A172 (cell line): ENCODE measurements at regions not wholly inside any gene's neighbourhood (a gene's known extent, or its start where the extent isn't known, plus 50 kb on each side); places are given as distances from the start of the nearest gene placed in this dataset.

Experiments
- DNase-seq: peaks from one replicate; pipeline ENCODE4 v3.0.0-alpha.2; 2015; ENCODE audit warnings: low spot score

- no peak for DNase-seq
Observed at GRCh38 chr5:168031614-168032013, 259.8 kb upstream of the WWC1 start.

DNA sequence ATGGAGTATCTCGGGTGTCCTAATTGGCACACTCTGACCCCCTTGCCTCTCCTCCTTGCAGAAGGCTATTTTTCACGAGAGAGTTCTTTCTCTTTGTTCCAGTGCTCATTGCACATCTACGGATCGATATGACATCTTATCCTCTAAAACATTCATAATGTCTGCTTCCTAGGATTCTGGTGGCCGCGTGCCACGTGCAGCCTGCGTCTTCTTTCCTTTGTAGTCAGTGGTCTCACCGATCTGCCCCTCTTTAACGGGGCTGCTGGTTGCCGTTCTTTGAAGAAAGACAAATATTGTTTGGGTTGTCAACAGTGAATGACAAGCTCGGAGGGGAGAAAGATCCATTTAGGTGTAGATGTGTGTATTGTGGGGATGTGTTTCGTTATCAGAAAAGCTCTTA, 252.4 kb upstream of the WWC1 start:
- DNase-seq, result no peak

DNA sequence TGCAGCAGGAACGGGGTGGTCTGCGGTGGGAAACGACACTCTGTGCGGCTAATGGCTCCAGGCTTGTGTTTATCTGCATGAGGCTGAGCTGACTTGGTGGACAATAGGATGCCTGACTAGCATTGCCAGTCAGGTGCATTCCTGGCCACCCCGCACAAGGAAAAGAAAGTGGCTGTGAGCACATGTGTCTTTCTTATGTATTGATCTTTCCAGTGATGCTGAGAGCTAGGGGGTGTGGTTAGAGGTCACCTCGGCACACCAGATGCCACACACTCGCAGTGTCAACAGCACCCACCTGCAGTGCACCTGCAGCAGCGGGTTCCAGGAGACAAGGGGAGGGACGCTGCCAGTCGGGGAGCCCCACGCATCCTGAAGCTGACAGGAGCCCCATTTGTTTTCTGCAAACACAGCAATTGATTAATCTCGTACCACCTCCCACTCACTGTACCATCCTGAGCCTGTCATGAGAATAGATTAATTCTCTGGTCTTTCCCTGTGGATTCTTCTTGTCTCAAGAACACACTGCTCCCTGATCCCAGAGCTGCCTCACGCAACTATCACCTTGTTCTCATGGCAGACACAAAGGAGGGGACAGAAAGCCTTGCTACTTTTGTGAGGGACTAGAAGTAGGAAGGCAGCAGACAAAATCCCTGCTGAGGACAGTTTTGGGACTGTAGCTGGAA, 251.7 kb upstream of the WWC1 start:
- no peak for DNase-seq

GRCh38 chr5:168041583-168041982, 249.9 kb upstream of the WWC1 start:
- DNase-seq, result no peak

DNA sequence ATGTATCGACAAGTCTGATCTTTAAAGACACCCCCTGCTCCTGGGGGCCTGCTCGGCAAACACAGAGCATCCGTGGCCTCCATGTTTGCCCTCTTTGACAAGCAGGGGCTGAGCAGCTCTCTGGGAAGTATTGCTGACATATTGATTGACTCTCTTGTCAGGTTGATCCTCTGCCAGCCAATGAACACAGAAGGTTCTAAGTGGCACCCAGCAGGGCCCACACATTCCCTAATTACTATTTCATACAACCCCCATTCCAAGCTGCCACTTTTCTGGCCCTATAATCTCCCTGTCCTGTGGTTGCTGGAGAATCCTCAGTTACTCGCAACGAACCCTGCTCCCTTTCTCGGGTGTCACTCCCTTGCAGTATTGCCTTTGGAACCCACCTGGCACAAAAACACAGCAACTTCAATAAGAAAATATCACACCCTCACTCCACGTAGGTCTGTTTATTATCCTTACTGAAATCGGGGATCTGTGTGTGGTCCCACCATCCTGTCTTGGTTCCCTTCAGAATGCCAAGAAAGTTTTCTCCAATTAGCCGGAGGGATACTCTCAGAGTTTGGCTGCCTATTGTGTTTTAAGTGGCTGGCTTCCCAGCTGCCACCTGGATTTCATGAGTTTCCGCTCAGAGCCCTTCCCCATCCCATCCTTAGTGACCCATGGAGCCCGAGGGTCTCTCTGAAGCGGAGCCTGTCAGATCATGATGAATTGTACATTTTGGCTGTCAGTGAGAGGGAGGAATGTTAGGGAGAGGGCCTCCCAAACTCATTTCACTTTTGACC, 249.0 kb upstream of the WWC1 start:
- no peak for DNase-seq

- no peak for DNase-seq
Observed at GRCh38 chr5:168046163-168046562, 245.3 kb upstream of the WWC1 start.

DNA sequence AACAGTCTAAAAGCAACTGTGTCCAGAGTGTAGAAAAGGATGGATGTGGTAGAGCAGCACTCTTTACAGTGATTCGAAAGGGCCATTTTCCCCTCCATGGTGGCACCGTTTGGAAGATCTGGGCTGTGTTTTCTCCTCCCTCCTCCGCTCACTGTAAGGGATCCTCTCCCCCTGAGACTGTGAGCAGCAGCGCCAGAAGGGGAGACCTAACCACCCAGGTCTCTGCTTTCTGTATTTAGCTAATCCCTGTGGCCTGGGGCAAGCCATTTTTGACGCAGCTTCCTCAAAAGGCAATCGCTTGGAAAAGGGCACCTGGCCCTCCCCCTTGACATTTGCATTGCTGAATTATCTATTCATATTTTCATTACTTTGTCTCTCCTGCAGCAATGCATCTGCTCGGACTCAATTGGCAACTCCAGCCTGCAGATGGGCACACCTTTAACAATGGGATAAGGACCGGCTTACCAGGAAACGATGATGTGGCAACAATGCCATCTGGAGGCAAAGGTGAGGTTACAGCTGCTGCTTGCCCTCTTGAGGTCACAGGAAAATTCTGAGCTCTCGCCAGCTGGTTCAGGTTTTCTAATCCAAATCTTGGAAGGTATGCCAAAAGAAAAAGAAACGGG, 244.3 kb upstream of the WWC1 start:
- peak; percentile 76 for DNase-seq

DNA sequence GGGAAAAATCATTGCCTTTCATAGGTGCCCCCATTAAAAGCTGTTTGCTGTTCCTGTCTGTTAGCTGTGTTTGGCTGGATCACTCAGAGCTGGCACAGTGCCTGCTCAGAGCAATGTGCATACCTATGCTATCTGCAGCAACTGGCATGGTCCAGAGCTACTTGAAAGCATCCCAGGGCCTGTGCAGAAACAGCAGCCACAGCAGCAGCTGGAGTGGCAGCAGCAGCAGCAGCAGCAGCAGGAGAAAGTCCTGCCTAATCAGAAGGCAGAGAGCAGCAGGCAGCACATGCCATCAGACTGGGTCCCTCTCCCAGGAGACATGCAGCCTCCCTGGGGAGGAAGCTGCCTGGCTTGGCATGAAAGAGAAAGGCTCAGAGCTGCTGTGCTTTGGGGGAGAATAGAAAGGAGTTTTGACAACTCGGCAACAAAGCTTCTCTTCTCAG, 243.8 kb upstream of the WWC1 start:
- DNase-seq, result no peak

- DNase-seq, result no peak
Observed at GRCh38 chr5:168048486-168048885, 243.0 kb upstream of the WWC1 start.

GRCh38 chr5:168052686-168053085, 238.8 kb upstream of the WWC1 start:
- no peak for DNase-seq

GRCh38 chr5:168054091-168054490, 237.4 kb upstream of the WWC1 start:
- no peak for DNase-seq

- DNase-seq, result no peak
Observed at GRCh38 chr5:168055141-168055683, 236.2 kb upstream of the WWC1 start.

DNA sequence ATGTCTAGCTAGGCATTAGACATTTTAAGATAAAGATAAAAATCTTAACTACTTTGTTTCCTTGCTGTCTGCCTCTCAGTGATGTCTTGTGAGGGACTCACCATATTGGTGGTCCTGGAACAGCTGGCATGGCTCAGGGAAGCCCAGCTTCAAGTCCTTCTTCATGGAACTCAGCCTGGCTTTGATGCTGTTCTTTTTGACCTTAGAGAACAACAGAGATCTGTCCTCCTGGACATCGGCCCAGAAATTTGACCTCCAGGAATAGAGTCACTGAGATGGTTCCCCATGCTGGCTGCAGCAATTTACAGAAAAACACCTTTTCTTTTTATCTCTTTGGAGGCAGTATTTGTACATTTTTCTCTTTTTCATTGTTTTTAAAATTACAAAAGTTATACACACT, 235.5 kb upstream of the WWC1 start:
- DNase-seq, result no peak

DNA sequence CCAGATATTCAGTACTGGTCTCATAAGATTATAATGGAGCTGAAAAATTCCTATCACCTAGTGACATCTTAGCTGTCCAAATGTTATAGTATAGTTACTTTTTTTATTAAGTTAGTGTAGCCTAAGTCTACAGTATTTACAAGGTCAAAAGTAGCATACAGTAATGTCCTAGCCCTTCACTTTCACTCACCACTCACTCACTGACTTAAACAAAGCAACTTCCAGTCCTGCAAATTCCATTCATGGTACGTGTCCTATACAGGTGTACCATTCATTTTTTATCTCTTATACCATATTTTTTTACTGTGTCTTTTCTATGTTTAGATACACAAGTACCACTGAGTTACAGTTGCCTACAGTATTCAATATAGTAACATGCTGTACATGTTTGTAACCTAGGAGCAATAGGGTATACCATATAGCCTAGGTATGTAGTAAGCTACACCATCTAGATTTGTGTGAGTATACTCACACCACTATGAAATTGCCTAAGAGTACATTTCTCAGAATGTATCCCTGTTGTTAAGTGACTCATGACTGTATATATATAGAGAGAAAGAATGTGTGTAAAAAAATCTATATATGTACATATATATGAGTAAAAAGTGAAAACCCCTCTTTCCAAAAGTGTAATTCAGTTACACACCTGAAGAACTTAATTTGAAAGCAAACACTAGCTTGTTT, 234.8 kb upstream of the WWC1 start:
- DNase-seq, result no peak

GRCh38 chr5:168057905-168058304, 233.5 kb upstream of the WWC1 start:
- no peak for DNase-seq

DNA sequence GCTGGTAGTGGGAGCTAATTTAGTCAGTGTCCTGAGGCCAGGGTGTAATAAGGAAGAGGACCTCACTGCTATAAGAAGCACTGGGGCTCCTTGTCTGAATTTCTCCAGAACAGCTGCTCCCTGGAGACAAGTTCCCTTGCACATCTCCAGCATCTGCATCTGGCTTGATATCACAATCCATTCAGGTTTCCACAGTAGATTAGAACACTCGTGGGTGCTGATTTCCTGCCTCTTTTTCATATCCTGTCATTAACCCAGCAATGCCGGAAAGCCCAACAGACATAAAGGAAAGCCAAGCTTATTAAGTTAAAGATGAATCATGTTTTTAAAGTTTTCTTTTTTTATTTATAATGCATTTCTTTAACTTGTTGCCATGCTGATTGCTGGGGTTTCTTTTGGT, 232.3 kb upstream of the WWC1 start:
- DNase-seq, result no peak

DNA sequence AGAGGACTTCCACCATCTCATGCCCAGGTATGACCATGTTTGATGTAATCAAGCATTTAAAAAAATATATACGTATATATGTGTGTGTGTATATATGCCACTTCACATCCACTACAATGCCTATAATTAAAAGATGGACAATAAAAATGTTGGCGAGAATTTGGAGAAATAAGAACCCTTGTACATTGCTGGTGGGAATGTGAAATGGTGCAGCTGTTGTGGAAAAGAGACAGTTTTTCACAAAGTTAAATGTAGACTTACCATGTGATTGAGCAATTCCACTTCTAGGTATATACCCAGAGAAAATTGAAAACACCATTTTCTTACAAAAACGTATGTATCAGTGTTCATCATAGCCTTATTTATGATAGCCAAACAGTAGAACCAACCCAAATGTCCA, 229.2 kb upstream of the WWC1 start:
- no peak for DNase-seq

GRCh38 chr5:168064457-168064856, 227.0 kb upstream of the WWC1 start:
- DNase-seq, result no peak

DNA sequence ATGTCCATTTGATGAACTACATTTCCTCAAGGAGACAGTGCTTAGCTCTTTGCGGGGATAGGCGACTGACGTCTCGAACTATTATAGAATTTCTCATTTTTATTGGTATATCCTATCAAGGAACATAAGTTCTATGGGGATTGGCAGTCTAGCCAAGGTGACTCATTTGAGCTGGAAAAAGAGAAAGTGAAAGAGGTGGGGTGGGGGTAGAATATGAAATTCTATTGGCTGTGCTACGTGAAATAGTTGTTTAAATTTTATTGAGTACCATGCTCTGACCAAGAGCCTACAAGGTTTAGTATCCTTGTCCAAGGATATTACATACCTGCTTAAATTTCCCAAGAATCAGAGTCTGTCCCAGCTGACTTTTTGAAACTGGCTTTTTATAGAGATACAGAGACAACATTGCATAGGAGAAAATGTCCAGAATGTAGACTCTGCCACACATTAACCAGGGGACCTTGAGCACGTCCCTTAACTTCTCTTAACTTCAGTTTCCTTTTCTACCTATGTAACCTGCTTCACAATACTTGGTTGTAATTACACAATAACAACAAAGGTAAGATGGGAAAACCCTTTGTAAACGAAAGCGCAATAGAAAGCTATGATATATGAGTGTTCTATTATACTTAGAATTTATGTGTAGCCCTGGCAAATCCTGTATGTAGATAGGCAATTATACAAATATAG, 226.4 kb upstream of the WWC1 start:
- DNase-seq, result no peak

GRCh38 chr5:168066536-168067208, 224.8 kb upstream of the WWC1 start:
- DNase-seq, result no peak

DNA sequence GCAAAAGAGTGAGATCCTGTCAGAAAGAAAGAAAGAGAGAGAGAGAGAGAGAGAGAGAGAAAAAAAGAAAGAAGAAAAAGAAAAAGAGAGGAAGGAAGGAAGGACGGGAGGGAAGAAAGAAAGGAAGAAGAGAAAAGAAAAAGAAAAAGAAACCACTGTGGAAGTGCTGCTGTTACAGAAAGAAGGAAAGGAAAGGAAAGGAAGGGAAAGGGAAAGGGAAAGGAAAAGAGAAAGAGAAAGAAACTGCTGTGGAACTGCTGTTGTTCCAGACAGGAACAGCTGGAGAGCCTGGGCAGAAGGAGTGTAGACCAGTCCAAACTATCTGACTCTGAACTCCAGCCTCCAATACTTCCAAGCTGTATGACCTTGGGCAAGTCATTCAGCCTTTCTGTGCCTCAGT, 220.7 kb upstream of the WWC1 start:
- DNase-seq, result no peak
